Endodermal cell (in vitro differentiated cells): ENCODE measurements at regions not wholly inside any gene's neighbourhood (a gene's known extent, or its start where the extent isn't known, plus 50 kb on each side); places are given as distances from the start of the nearest gene placed in this dataset.

Experiments
- DNase-seq: peaks from one replicate; pipeline ENCODE4 v3.0.0-alpha.2; 2017
- H3K27ac ChIP-seq: 2 replicates; pipeline ENCODE4 v1.5.1; 2013; ENCODE audit warnings: mild to moderate bottlenecking, low read depth, low read length, moderate library complexity
- H3K27me3 ChIP-seq: 2 replicates; pipeline ENCODE4 v1.6.1; 2013; ENCODE audit warnings: mild to moderate bottlenecking, low read length, moderate library complexity; ENCODE audit not compliant: insufficient read depth, control insufficient read depth, poor library complexity, severe bottlenecking
- H3K36me3 ChIP-seq: 2 replicates; pipeline ENCODE4 v1.7.0; 2013; ENCODE audit warnings: mild to moderate bottlenecking, low read length, moderate library complexity; ENCODE audit not compliant: control insufficient read depth, insufficient read depth
- H3K4me1 ChIP-seq: one replicate; pipeline ENCODE4 v1.7.0; 2013; ENCODE audit warnings: low read length; ENCODE audit not compliant: control insufficient read depth, insufficient read depth
- H3K4me3 ChIP-seq: 2 replicates; pipeline ENCODE4 v1.5.1; 2013; ENCODE audit warnings: mild to moderate bottlenecking, low read length, moderate library complexity
- H3K9ac ChIP-seq: 2 replicates; pipeline ENCODE4 v1.6.1; 2013; ENCODE audit warnings: mild to moderate bottlenecking, low read length, moderate library complexity; ENCODE audit not compliant: poor library complexity, severe bottlenecking; ENCODE audit errors: extremely low read depth
- H3K9me3 ChIP-seq: 2 replicates; pipeline ENCODE4 v1.6.1; 2013; ENCODE audit warnings: mild to moderate bottlenecking, low read length, moderate library complexity; ENCODE audit not compliant: control insufficient read depth
- H3K27ac Mint-ChIP-seq: 2 replicates; pipeline ENCODE4 v1.8.0; 2020; ENCODE audit warnings: mixed read lengths
- H3K27me3 Mint-ChIP-seq: 2 replicates; pipeline ENCODE4 v1.8.0; 2021; ENCODE audit warnings: mild to moderate bottlenecking, mixed read lengths; ENCODE audit not compliant: insufficient read depth
- H3K36me3 Mint-ChIP-seq: 2 replicates; pipeline ENCODE4 v1.8.0; 2020; ENCODE audit warnings: low read depth, mixed read lengths
- H3K4me1 Mint-ChIP-seq: 2 replicates; pipeline ENCODE4 v1.8.0; 2020; ENCODE audit warnings: mixed read lengths
- H3K4me3 Mint-ChIP-seq: 2 replicates; pipeline ENCODE4 v1.8.0; 2020; ENCODE audit warnings: mild to moderate bottlenecking, moderate library complexity, mixed read lengths
- H3K9me3 Mint-ChIP-seq: 2 replicates; pipeline ENCODE4 v1.8.0; 2020; ENCODE audit warnings: mild to moderate bottlenecking, mixed read lengths
- WGBS, 2 experiments: methylation state at CpG; one replicate each; pipeline versions ENCODE4 v1.1.5 to v1.1.7; 2013; ENCODE audit warnings: missing lambda C conversion rate in 2 of 2, mixed read lengths in 1 of 2; ENCODE audit not compliant: insufficient coverage in 1 of 2, insufficient read length in 1 of 2; 5-methylcytosine and 5-hydroxymethylcytosine counted together
- TF ChIP-seq, protein P1 (sequence below): fragments of 200-600 bp; sonication (generic); conservative IDR thresholded peaks from 2 replicates; pipeline ENCODE4 v1.5.0; 2021; ENCODE audit warnings: antibody characterized with exemption, mild to moderate bottlenecking

DNA sequence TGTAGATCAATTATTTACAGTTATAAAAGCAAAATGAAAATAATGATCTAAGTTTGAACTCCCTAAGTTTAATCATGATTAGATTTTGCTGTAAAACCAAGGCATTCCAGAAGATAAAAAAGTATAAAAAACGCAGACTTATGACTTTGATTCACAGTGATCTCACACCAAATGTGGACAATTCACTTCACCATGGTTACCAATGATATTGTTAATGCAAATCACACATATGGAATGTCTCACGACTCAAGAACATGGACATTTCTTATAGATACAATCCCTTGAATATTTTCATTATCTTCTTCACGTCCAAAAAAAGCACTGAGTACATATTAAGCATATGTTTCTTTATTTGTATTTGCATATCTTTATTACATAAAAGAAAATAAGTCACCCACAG is 1054.2 kb downstream of the NAALADL2 start:
- Mint-ChIP-seq H3K4me1 (no peaks in the 10 kb centered on the region), H3K27ac (no peak overlapping the region), H3K4me3 (no peak overlapping the region), H3K36me3 (no peaks in the 10 kb centered on the region), H3K9me3 (peaks cover 18% of the 10 kb centered on the region), H3K27me3 (no peaks in the 10 kb centered on the region)
- no peak overlapping the region for H3K27ac ChIP-seq
- no peak overlapping the region for H3K4me3 ChIP-seq
- WGBS, 2 experiments = 74 to 90% methylated on average over 1 to 3 of the region's 3 CpGs
- TF ChIP-seq, protein P1, sequence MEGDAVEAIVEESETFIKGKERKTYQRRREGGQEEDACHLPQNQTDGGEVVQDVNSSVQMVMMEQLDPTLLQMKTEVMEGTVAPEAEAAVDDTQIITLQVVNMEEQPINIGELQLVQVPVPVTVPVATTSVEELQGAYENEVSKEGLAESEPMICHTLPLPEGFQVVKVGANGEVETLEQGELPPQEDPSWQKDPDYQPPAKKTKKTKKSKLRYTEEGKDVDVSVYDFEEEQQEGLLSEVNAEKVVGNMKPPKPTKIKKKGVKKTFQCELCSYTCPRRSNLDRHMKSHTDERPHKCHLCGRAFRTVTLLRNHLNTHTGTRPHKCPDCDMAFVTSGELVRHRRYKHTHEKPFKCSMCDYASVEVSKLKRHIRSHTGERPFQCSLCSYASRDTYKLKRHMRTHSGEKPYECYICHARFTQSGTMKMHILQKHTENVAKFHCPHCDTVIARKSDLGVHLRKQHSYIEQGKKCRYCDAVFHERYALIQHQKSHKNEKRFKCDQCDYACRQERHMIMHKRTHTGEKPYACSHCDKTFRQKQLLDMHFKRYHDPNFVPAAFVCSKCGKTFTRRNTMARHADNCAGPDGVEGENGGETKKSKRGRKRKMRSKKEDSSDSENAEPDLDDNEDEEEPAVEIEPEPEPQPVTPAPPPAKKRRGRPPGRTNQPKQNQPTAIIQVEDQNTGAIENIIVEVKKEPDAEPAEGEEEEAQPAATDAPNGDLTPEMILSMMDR = no peak
- H3K4me1 ChIP-seq = no peaks in the 10 kb centered on the region
- peaks cover 1% of the 10 kb centered on the region for H3K9me3 ChIP-seq
- H3K36me3 ChIP-seq = no peaks in the 10 kb centered on the region
- H3K9ac ChIP-seq = no peak overlapping the region
- DNase-seq = no peak
- H3K27me3 ChIP-seq = no peaks in the 10 kb centered on the region

DNA sequence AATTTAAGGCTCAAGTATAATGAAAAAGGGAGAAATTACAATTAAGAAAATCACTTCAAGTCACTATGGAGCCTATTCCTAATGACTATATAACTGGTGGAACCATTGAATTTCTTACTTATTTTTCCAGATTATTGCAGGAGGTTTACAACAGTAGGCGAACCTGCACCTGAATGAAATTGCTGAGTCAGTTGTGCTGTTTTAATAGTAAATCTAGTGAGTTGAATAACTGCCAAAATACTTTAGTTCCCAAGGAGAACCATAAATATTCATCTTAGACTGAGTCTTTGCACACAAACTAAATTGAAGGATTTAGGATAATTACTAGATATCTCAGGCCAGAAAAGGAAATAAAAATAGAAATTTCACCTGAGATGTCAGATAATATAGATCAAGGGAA is 1052.8 kb downstream of the NAALADL2 start:
- WGBS, 2 experiments = 100% methylated on average over 1 of the region's 1 CpG; no CpG with 5 or more reads in 1 of the 2 experiments
- no peak overlapping the region for H3K9ac ChIP-seq

DNA sequence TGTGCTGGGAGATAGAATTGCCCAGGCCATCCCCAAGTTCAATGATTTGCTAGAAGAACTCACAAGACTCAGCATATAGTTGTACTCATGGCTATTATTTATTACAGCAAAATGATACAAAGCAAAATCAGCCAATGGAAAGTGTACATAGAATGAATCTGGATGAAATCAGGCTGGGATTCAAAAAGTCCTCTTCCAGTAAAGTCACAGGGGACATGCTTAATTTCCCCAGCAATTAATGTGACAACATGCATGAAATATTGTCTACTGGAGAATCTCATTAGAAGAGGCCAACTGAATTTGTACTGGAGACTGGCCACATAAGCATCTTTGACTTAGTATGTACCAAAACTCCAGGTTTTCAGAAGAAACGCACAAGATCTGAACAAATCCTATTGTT is 1043.1 kb downstream of the NAALADL2 start:
- Mint-ChIP-seq H3K4me1 (no peaks in the 10 kb centered on the region), H3K36me3 (no peaks in the 10 kb centered on the region), H3K4me3 (no peak overlapping the region), H3K27me3 (no peaks in the 10 kb centered on the region), H3K9me3 (peaks cover 13% of the 10 kb centered on the region), H3K27ac (no peak overlapping the region)
- H3K27me3 ChIP-seq = no peaks in the 10 kb centered on the region
- no peaks in the 10 kb centered on the region for H3K9me3 ChIP-seq
- no peak overlapping the region for H3K27ac ChIP-seq
- H3K4me3 ChIP-seq = no peak overlapping the region
- H3K36me3 ChIP-seq = no peaks in the 10 kb centered on the region
- no peak for DNase-seq
- no peaks in the 10 kb centered on the region for H3K4me1 ChIP-seq
- TF ChIP-seq, protein P1 = no peak
- H3K9ac ChIP-seq = no peak overlapping the region
- WGBS, 2 experiments = 80 to 90% methylated on average over 1 of the region's 1 CpG

More for the DNA sequence above, 1052.8 kb downstream of the NAALADL2 start:
- no peaks in the 10 kb centered on the region for H3K4me1 ChIP-seq
- no peak overlapping the region for H3K27ac ChIP-seq
- H3K9me3 Mint-ChIP-seq = peaks cover 24% of the 10 kb centered on the region
- H3K4me3 ChIP-seq = no peak overlapping the region
- no peaks in the 10 kb centered on the region for H3K27me3 ChIP-seq
- DNase-seq = no peak
- no peaks in the 10 kb centered on the region for H3K36me3 ChIP-seq
- no peaks in the 10 kb centered on the region for H3K27me3 Mint-ChIP-seq
- H3K4me1 Mint-ChIP-seq = no peaks in the 10 kb centered on the region
- TF ChIP-seq, protein P1 = no peak
- no peak overlapping the region for H3K4me3 Mint-ChIP-seq
- no peaks in the 10 kb centered on the region for H3K36me3 Mint-ChIP-seq
- H3K27ac Mint-ChIP-seq = no peak overlapping the region
- no peaks in the 10 kb centered on the region for H3K9me3 ChIP-seq
